Aorta (tissue), 5 donors: ENCODE measurements at regions not wholly inside any gene's neighbourhood (a gene's known extent, or its start where the extent isn't known, plus 50 kb on each side); places are given as distances from the start of the nearest gene placed in this dataset.
A peak's percentile ranks its signal among the peaks of the same experiment; 100 is the strongest.

Experiments used
- ATAC-seq: fragments of 200-7000 bp; cut with Tn5 transposase; one replicate; pipeline ENCODE4 v1.9.1; 2022; ENCODE audit warnings: moderate library complexity; ENCODE audit not compliant: low FRiP score
- DNase-seq, 2 donors: peaks; one replicate each; pipeline ENCODE4 v3.0.0-alpha.2; 2020
- H3K27ac ChIP-seq, 2 donors: one replicate each; pipeline ENCODE4 v1.5.1; 2013; ENCODE audit warnings: low read length in 2 of 2, mild to moderate bottlenecking in 2 of 2, moderate library complexity in 2 of 2, control low read depth in 1 of 2, inconsistent platforms in 1 of 2, low read depth in 1 of 2
- H3K27me3 ChIP-seq, 2 donors: one replicate each; pipeline ENCODE4 v1.6.1; 2013; ENCODE audit warnings: control low read depth in 1 of 2, low read length in 1 of 2, mild to moderate bottlenecking in 1 of 2, moderate library complexity in 1 of 2; ENCODE audit not compliant: insufficient read depth in 2 of 2, control insufficient read depth in 1 of 2
- H3K36me3 ChIP-seq, 2 donors: one replicate each; pipeline ENCODE4 v1.6.1; 2013; ENCODE audit warnings: control low read depth in 1 of 2, low read length in 1 of 2, mild to moderate bottlenecking in 1 of 2; ENCODE audit not compliant: insufficient read depth in 2 of 2, control insufficient read depth in 1 of 2
- H3K4me1 ChIP-seq, 2 donors: one replicate each; pipeline ENCODE4 v1.6.1; 2013; ENCODE audit warnings: low read length in 2 of 2, control low read depth in 1 of 2, mild to moderate bottlenecking in 1 of 2, moderate library complexity in 1 of 2; ENCODE audit not compliant: insufficient read depth in 2 of 2, control insufficient read depth in 1 of 2
- H3K4me3 ChIP-seq, 2 donors: one replicate each; pipeline ENCODE4 v1.5.1; 2013; ENCODE audit warnings: low read length in 2 of 2, control low read depth in 1 of 2, mild to moderate bottlenecking in 1 of 2
- H3K9me3 ChIP-seq: one replicate; pipeline ENCODE4 v1.6.1; 2013; ENCODE audit warnings: mild to moderate bottlenecking, low read length; ENCODE audit not compliant: control insufficient read depth
- WGBS, 2 donors: extraction: QIAGEN DNeasy Blood & Tissue Kit; methylation state at CpG; one replicate each; pipeline ENCODE4 v1.1.7; 2013; 5-methylcytosine and 5-hydroxymethylcytosine counted together
- intact Hi-C, 2 donors: fragments of 100-400 bp; cut with DNase I; formaldehyde crosslinking; loops; one replicate each; pipeline versions ENCODE4 v1.14.2 to v1.15.0; 2022
- donor health status: healthy with polysubstance abuse.
- donor health status: Bipolar disorder and iron deficiency.
- donor health status: DM: no; HTN: no; CAD: no.
- donor health status: DM: no; HTN: no; CAD: no.
- donor health status: DM: yes; HTN: yes; CAD: no.

DNA sequence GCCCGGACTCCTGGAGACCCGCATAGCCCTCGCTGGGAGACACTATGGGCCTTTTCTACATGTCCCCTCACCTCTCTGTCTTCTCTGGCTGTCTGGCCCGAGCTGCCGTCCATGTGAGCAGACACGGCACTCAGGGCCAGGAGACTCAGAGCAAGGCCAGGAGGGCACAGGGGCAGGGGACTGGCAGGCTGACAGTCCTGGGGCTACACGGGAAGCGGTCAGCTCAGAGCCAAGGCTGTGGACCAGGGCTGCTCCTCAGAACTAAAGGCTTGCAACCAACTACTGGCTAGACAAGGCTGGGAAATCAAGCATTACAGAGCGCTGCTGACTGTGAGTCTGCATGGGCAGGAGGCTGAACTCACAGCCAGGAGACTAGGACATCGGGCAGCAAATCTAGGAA, 56.1 kb upstream of the CDON start:
- H3K36me3 ChIP-seq: no peaks in the 10 kb centered on the region
- intact Hi-C loops: loop anchor here in 1 of 2 donors (10.0 kb wide), 1 partner anchor 524 kb away; the partner anchor contains the start of gene STT3A
- no peak overlapping the region for H3K27ac ChIP-seq
- H3K4me1 ChIP-seq: peaks cover 0 to 9% of the 10 kb centered on the region in 2 donors
- no peaks in the 10 kb centered on the region for H3K9me3 ChIP-seq
- no peak for DNase-seq
- no peak for ATAC-seq
- H3K27me3 ChIP-seq: no peaks in the 10 kb centered on the region
- H3K4me3 ChIP-seq: no peak overlapping the region
- WGBS, 2 donors: 82 to 84% methylated on average over 10 of the region's 10 CpGs

DNA sequence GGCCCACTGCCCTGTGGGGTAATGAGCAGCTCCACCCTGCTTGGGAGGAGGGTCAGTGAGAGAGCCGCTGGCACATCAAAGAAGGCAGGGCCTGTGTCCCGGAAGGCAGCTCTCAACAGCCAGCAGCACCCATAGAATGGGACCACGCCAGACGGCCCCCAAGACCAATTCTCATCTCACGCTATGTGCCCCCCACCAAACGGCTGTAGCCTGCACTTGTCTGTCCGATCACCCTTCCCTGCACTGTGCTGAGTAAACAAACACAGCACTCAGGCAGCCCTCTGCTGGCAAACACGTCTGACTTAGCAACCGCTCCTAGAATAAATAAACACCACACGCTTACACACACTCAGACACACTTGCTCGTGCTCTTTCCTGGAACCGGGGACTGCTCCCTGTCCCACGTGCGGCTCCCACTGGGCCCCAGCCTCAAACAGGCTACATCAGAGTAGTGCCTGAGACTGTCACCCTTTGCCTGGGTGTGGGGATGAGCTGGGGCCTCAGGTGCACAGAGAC, 53.2 kb upstream of the CDON start:
- Histone ChIP-seq H3K4me1 (peaks cover 2 to 17% of the 10 kb centered on the region in 2 donors), H3K27ac (peak overlapping the region; percentile 31 to 87), H3K27me3 (no peaks in the 10 kb centered on the region), H3K9me3 (no peaks in the 10 kb centered on the region), H3K4me3 (no peak overlapping the region), H3K36me3 (no peaks in the 10 kb centered on the region)
- DNase-seq: peak; percentile 74 to 89
- intact Hi-C loops: loop anchor here in 1 of 2 donors (10.0 kb wide), 1 partner anchor 521 kb away; the partner anchor contains the start of gene STT3A
- 4 to 5% methylated on average over 13 to 14 of the region's 14 CpGs for WGBS, 2 donors
- peak; percentile 89 for ATAC-seq

DNA sequence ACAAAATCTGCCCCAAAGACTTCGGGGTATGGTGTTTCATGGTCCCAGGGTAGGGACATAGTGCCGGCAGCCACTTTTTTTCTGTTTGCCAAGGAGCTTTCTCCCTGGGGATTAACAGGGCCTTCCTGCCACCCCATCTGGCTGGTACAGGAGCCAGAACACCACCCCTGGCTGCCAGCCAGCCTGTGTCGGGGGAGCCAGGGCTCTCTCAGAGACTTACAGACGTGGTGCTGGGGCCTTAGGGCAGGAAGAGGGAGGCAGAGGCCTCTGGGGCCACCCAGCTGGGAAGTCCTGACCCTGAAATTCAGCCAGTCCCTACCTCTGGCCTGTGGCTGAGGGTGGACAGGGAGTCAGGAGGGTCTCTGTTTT, 52.4 kb upstream of the CDON start:
- no peaks in the 10 kb centered on the region for H3K27me3 ChIP-seq
- H3K27ac ChIP-seq: peak overlapping the region; percentile 31 to 87
- H3K9me3 ChIP-seq: no peaks in the 10 kb centered on the region
- DNase-seq (peak; percentile 84 to 90), ATAC-seq (peak; percentile 39)
- intact Hi-C loops: loop anchor here in 1 of 2 donors (10.0 kb wide), 1 partner anchor 520 kb away; the partner anchor contains the start of gene STT3A
- H3K4me1 ChIP-seq: peaks cover 2 to 17% of the 10 kb centered on the region in 2 donors
- WGBS, 2 donors: 1 to 8% methylated on average over 4 of the region's 4 CpGs
- no peak overlapping the region for H3K4me3 ChIP-seq
- H3K36me3 ChIP-seq: no peaks in the 10 kb centered on the region

DNA sequence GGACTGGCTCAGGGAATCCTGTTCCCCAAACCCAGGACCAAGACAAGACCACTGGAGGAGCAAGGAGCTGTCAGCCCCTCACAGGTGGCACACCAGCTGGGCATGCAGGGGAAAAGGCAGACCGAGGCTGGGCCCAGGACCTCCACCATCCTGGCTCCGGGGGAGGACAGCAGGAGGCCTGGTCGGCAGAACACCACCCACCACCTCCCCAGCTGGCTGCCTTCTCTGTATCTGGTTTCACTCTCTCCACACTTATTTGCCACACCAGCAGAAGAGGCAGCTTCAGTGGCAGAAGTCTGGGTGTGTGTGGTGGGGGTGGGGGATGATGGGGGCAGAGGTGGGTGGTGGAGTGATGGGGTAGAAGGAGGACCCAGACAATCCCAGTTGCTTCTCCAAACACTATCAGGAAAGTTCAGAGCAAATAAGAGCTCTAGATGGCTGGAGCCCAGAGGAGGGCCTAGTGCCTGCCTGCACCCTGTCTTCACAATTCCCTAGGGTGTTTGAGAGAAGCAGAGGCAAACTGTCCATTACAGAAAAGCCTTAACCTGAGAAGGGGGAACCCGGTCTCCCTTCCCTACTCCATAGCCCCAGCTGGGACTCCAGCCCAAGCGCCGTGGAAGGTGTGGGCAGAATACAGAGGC, 51.9 kb upstream of the CDON start:
- no peak for ATAC-seq
- 52 to 58% methylated on average over 6 of the region's 6 CpGs for WGBS, 2 donors

DNA sequence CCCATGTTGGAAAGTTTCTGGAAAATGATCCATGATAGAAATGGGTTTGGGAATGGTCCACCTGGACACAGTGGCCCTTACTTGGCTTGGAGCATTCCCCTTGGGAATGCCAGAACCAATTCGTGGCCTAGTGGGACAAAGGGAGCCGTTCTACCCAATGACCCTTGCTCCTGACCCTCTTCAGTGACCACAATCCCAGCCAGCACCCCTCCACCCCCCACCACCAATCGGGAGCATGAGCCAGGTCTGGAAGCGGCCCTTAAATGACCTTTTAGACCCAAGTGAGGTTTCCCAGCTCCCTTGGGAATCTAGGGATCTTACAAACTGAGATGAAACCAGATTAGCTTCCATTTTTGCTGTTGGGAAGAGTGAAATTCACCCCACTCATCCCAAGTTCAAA, 51.3 kb upstream of the CDON start:
- Histone ChIP-seq H3K36me3 (no peaks in the 10 kb centered on the region), H3K9me3 (no peaks in the 10 kb centered on the region), H3K4me1 (peaks cover 2 to 17% of the 10 kb centered on the region in 2 donors), H3K27ac (peak overlapping the region; percentile 62 to 79), H3K27me3 (no peaks in the 10 kb centered on the region), H3K4me3 (no peak overlapping the region)
- ATAC-seq (no peak), DNase-seq (no peak)
- intact Hi-C loops: loop anchor here (1.0 to 10.0 kb wide), 3 partner anchors 50 to 519 kb away; partner anchors contain the start of genes CDON (in 1 of the 2) and STT3A (in 1 of the 2)
- WGBS, 2 donors: 14 to 25% methylated on average over 4 of the region's 4 CpGs

More for the DNA sequence above, 51.9 kb upstream of the CDON start:
- peak overlapping the region; percentile 62 to 87 for H3K27ac ChIP-seq
- no peak for DNase-seq
- H3K36me3 ChIP-seq: no peaks in the 10 kb centered on the region
- H3K27me3 ChIP-seq: no peaks in the 10 kb centered on the region
- H3K4me1 ChIP-seq: peaks cover 2 to 17% of the 10 kb centered on the region in 2 donors
- no peak overlapping the region for H3K4me3 ChIP-seq
- no peaks in the 10 kb centered on the region for H3K9me3 ChIP-seq
- intact Hi-C loops: loop anchor here (1.0 to 10.0 kb wide), 3 partner anchors 50 to 520 kb away; partner anchors contain the start of genes CDON (in 1 of the 2) and STT3A (in 1 of the 2)

DNA sequence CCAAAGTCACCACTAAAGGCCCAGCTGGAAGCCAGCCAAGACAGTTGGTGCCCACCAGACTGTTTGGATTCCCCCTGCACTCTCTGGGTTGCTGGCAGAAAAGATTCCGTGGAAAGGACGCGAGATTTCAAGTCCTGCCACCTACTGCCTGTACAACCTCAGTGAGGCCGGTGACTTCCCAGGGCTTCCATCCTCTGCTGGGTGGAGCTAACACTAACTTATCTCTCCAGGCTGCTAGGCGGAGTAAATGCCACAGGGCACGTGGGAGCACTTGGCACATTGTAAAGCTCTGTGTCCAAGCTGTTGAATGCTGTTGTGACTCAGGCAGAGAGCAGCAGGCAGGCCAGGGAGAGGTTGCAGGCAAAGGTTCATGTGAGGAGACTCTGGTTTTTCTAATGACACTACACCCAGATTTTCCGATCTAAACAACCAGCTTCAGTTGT, 50.9 kb upstream of the CDON start:
- no peaks in the 10 kb centered on the region for H3K27me3 ChIP-seq
- 1 to 3% methylated on average over 7 of the region's 7 CpGs for WGBS, 2 donors
- peaks cover 2 to 17% of the 10 kb centered on the region in 2 donors for H3K4me1 ChIP-seq
- DNase-seq (peak; percentile 94 to 95), ATAC-seq (peak; percentile 90)
- intact Hi-C loops: loop anchor here (5.0 to 10.0 kb wide), 2 partner anchors 51 to 519 kb away; partner anchors contain the start of genes CDON (in 1 of the 2) and STT3A (in 1 of the 2)
- no peaks in the 10 kb centered on the region for H3K36me3 ChIP-seq
- H3K27ac ChIP-seq: peak overlapping the region in 1 of 2 donors; percentile 79
- H3K4me3 ChIP-seq: no peak overlapping the region
- no peaks in the 10 kb centered on the region for H3K9me3 ChIP-seq

DNA sequence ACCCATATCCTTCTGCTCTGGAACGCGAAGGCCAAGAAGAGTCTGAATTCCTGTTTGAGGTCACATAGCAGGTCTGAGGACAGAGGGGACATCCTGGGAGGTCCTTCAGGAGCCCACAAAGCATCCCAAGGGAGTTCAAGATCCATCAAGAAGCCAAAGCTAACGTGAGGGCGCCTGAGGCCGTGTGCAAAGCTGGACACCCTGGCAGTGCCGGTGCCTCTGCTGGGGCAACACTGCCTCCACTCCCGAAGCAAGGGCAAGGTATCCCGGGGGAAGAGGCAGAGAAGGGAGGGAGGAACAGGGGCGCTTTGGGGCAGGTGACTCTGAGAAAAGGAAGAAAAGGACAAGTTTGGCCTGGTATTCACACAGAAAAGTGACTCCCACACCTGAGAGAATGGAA, 50.3 kb upstream of the CDON start:
- ATAC-seq (no peak), DNase-seq (no peak)
- no peaks in the 10 kb centered on the region for H3K36me3 ChIP-seq
- no peaks in the 10 kb centered on the region for H3K27me3 ChIP-seq
- H3K27ac ChIP-seq: no peak overlapping the region
- intact Hi-C loops: loop anchor here (5.0 to 10.0 kb wide), 2 partner anchors 51 to 518 kb away; partner anchors contain the start of genes CDON (in 1 of the 2) and STT3A (in 1 of the 2)
- H3K9me3 ChIP-seq: no peaks in the 10 kb centered on the region
- H3K4me3 ChIP-seq: no peak overlapping the region
- peaks cover 2 to 17% of the 10 kb centered on the region in 2 donors for H3K4me1 ChIP-seq
- WGBS, 2 donors: 54 to 60% methylated on average over 9 of the region's 9 CpGs

DNA sequence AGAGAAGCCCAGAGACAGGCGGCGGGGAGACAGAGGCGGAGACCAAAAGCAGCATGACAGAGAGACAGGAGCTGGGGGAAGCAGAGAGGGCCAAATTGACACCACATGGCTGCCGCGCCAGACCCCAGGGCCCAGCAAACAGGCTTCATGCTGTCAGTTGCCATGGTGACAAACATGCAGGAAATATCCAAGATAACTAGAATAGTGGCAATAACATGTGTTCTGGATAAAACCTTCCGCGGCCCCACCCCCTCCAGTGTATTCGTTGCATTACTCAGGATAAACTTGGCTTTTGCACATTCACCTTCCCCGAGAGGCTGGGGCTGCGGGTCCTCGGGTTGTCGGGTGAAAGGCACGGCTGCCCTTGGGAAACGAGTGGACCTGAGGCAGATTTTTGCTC, 49.9 kb upstream of the CDON start:
- Histone ChIP-seq H3K27ac (no peak overlapping the region), H3K36me3 (no peaks in the 10 kb centered on the region), H3K27me3 (no peaks in the 10 kb centered on the region), H3K4me1 (peaks cover 2 to 17% of the 10 kb centered on the region in 2 donors), H3K9me3 (no peaks in the 10 kb centered on the region), H3K4me3 (no peak overlapping the region)
- ATAC-seq (no peak), DNase-seq (no peak)
- intact Hi-C loops: loop anchor here (5.0 to 10.0 kb wide), 2 partner anchors 50 to 518 kb away; partner anchors contain the start of genes CDON (in 1 of the 2) and STT3A (in 1 of the 2)
- 83 to 84% methylated on average over 14 of the region's 14 CpGs for WGBS, 2 donors
